Stimulated activated naive CD8-positive, alpha-beta T cell treated with anti-CD3 and anti-CD28 coated beads, Interleukin-15, amount 100 ng/mL, for 72 hours (primary cell): ENCODE measurements at regions not wholly inside any gene's neighbourhood (a gene's known extent, or its start where the extent isn't known, plus 50 kb on each side); places are given as distances from the start of the nearest gene placed in this dataset.

Experiments
- ATAC-seq: fragments of 150-1000 bp; cut with Tn5 transposase; 2 replicates; pipeline ENCODE4 v1.10.0; 2021; ENCODE audit warnings: mild to moderate bottlenecking, moderate library complexity
- DNase-seq, 2 donors: peaks; one replicate each; pipeline ENCODE4 v3.0.0; 2021 to 2022
- H3K27ac Mint-ChIP-seq, 2 donors: one replicate each; pipeline ENCODE4 v1.8.0; 2022; ENCODE audit warnings: mild to moderate bottlenecking in 2 of 2, mixed read lengths in 2 of 2, moderate library complexity in 2 of 2
- H3K27me3 Mint-ChIP-seq: one replicate; pipeline ENCODE4 v1.8.0; 2022; ENCODE audit warnings: mixed read lengths
- H3K4me1 Mint-ChIP-seq: one replicate; pipeline ENCODE4 v1.8.0; 2022; ENCODE audit warnings: mild to moderate bottlenecking, mixed read lengths
- H3K4me3 Mint-ChIP-seq, 2 donors: one replicate each; pipeline ENCODE4 v1.8.0; 2022; ENCODE audit warnings: mild to moderate bottlenecking in 2 of 2, mixed read lengths in 2 of 2, moderate library complexity in 1 of 2
- H3K9me3 Mint-ChIP-seq, 2 donors: one replicate each; pipeline ENCODE4 v1.8.0; 2022; ENCODE audit warnings: mixed read lengths in 2 of 2

GRCh38 chr2:19775315-19775714, 126.5 kb downstream of the TTC32 start:
- ATAC-seq: no peak
- no peaks in the 10 kb centered on the region for H3K4me1 Mint-ChIP-seq
- no peak for DNase-seq
- H3K27ac Mint-ChIP-seq: no peak overlapping the region
- no peak overlapping the region for H3K4me3 Mint-ChIP-seq
- H3K9me3 Mint-ChIP-seq: no peaks in the 10 kb centered on the region
- H3K27me3 Mint-ChIP-seq: peaks cover 27% of the 10 kb centered on the region

- no peak for DNase-seq
- no peak overlapping the region for H3K27ac Mint-ChIP-seq
- peaks cover 23% of the 10 kb centered on the region for H3K27me3 Mint-ChIP-seq
- H3K4me1 Mint-ChIP-seq: no peaks in the 10 kb centered on the region
- H3K4me3 Mint-ChIP-seq: no peak overlapping the region
- ATAC-seq: no peak
- no peaks in the 10 kb centered on the region for H3K9me3 Mint-ChIP-seq
Measured at GRCh38 chr2:19774805-19775176, 127.0 kb downstream of the TTC32 start.

GRCh38 chr2:19772981-19773380, 128.8 kb downstream of the TTC32 start:
- Mint-ChIP-seq H3K27me3 (peaks cover 11% of the 10 kb centered on the region), H3K27ac (no peak overlapping the region), H3K9me3 (no peaks in the 10 kb centered on the region), H3K4me3 (no peak overlapping the region), H3K4me1 (no peaks in the 10 kb centered on the region)
- DNase-seq (no peak), ATAC-seq (no peak)

GRCh38 chr2:19769513-19769912, 132.3 kb downstream of the TTC32 start:
- DNase-seq: no peak
- Mint-ChIP-seq H3K27ac (no peak overlapping the region), H3K27me3 (peaks cover 12% of the 10 kb centered on the region), H3K4me3 (no peak overlapping the region), H3K4me1 (no peaks in the 10 kb centered on the region), H3K9me3 (peaks cover 0 to 6% of the 10 kb centered on the region in 2 donors)
- no peak for ATAC-seq

- DNase-seq (no peak), ATAC-seq (no peak)
- H3K27me3 Mint-ChIP-seq: peaks cover 12% of the 10 kb centered on the region
- H3K27ac Mint-ChIP-seq: no peak overlapping the region
- H3K4me1 Mint-ChIP-seq: no peaks in the 10 kb centered on the region
- H3K4me3 Mint-ChIP-seq: no peak overlapping the region
- peaks cover 0 to 6% of the 10 kb centered on the region in 2 donors for H3K9me3 Mint-ChIP-seq
Measured at GRCh38 chr2:19767899-19768298, 133.9 kb downstream of the TTC32 start.

- Mint-ChIP-seq H3K4me3 (no peak overlapping the region), H3K27ac (no peak overlapping the region), H3K9me3 (peaks cover 0 to 6% of the 10 kb centered on the region in 2 donors), H3K27me3 (peaks cover 12% of the 10 kb centered on the region), H3K4me1 (no peaks in the 10 kb centered on the region)
- no peak for ATAC-seq
- DNase-seq: no peak
Measured at GRCh38 chr2:19764998-19765397, 136.8 kb downstream of the TTC32 start.

- ATAC-seq: no peak
- peaks cover 12% of the 10 kb centered on the region for H3K27me3 Mint-ChIP-seq
- DNase-seq: no peak
- no peak overlapping the region for H3K4me3 Mint-ChIP-seq
- H3K27ac Mint-ChIP-seq: no peak overlapping the region
- H3K4me1 Mint-ChIP-seq: no peaks in the 10 kb centered on the region
- H3K9me3 Mint-ChIP-seq: peaks cover 0 to 6% of the 10 kb centered on the region in 2 donors
Measured at GRCh38 chr2:19763731-19764130, 138.1 kb downstream of the TTC32 start.

GRCh38 chr2:19762959-19763605, 138.7 kb downstream of the TTC32 start:
- DNase-seq (no peak), ATAC-seq (peak; percentile 42)
- no peaks in the 10 kb centered on the region for H3K4me1 Mint-ChIP-seq
- H3K27ac Mint-ChIP-seq: no peak overlapping the region
- H3K27me3 Mint-ChIP-seq: peaks cover 12% of the 10 kb centered on the region
- H3K4me3 Mint-ChIP-seq: no peak overlapping the region
- H3K9me3 Mint-ChIP-seq: peaks cover 0 to 6% of the 10 kb centered on the region in 2 donors

GRCh38 chr2:19762142-19762541, 139.6 kb downstream of the TTC32 start:
- Mint-ChIP-seq H3K27ac (no peak overlapping the region), H3K9me3 (peaks cover 0 to 3% of the 10 kb centered on the region in 2 donors), H3K4me1 (no peaks in the 10 kb centered on the region), H3K27me3 (peaks cover 6% of the 10 kb centered on the region), H3K4me3 (no peak overlapping the region)
- no peak for DNase-seq
- no peak for ATAC-seq

GRCh38 chr2:19759880-19760279, 141.9 kb downstream of the TTC32 start:
- ATAC-seq: no peak
- no peaks in the 10 kb centered on the region for H3K27me3 Mint-ChIP-seq
- H3K4me3 Mint-ChIP-seq: no peak overlapping the region
- H3K4me1 Mint-ChIP-seq: no peaks in the 10 kb centered on the region
- H3K27ac Mint-ChIP-seq: no peak overlapping the region
- no peak for DNase-seq
- H3K9me3 Mint-ChIP-seq: no peaks in the 10 kb centered on the region

- no peaks in the 10 kb centered on the region for H3K4me1 Mint-ChIP-seq
- ATAC-seq (no peak), DNase-seq (no peak)
- no peaks in the 10 kb centered on the region for H3K9me3 Mint-ChIP-seq
- no peak overlapping the region for H3K4me3 Mint-ChIP-seq
- no peak overlapping the region for H3K27ac Mint-ChIP-seq
- peaks cover 7% of the 10 kb centered on the region for H3K27me3 Mint-ChIP-seq
Measured at GRCh38 chr2:19758658-19759057, 143.1 kb downstream of the TTC32 start.

- H3K27me3 Mint-ChIP-seq: peaks cover 11% of the 10 kb centered on the region
- H3K4me1 Mint-ChIP-seq: no peaks in the 10 kb centered on the region
- no peak overlapping the region for H3K27ac Mint-ChIP-seq
- no peak overlapping the region for H3K4me3 Mint-ChIP-seq
- H3K9me3 Mint-ChIP-seq: no peaks in the 10 kb centered on the region
- ATAC-seq (no peak), DNase-seq (no peak)
Measured at GRCh38 chr2:19757586-19757985, 144.2 kb downstream of the TTC32 start.

GRCh38 chr2:19754907-19755306, 146.9 kb downstream of the TTC32 start:
- Mint-ChIP-seq H3K27ac (no peak overlapping the region), H3K9me3 (no peaks in the 10 kb centered on the region), H3K4me1 (no peaks in the 10 kb centered on the region), H3K27me3 (peaks cover 26% of the 10 kb centered on the region), H3K4me3 (no peak overlapping the region)
- ATAC-seq (no peak), DNase-seq (no peak)

- H3K4me3 Mint-ChIP-seq: no peak overlapping the region
- H3K27me3 Mint-ChIP-seq: peaks cover 27% of the 10 kb centered on the region
- H3K27ac Mint-ChIP-seq: peak overlapping the region in 1 of 2 donors; percentile 23
- ATAC-seq (no peak), DNase-seq (no peak)
- H3K4me1 Mint-ChIP-seq: no peaks in the 10 kb centered on the region
- H3K9me3 Mint-ChIP-seq: no peaks in the 10 kb centered on the region
Measured at GRCh38 chr2:19753818-19754217, 148.0 kb downstream of the TTC32 start.

- DNase-seq: no peak
Measured at GRCh38 chr2:19753314-19753713, 148.5 kb downstream of the TTC32 start.

GRCh38 chr2:19752500-19752899, 149.3 kb downstream of the TTC32 start:
- no peak for DNase-seq
- Mint-ChIP-seq H3K9me3 (no peaks in the 10 kb centered on the region), H3K27ac (no peak overlapping the region), H3K4me1 (no peaks in the 10 kb centered on the region), H3K4me3 (no peak overlapping the region), H3K27me3 (peaks cover 27% of the 10 kb centered on the region)
- no peak for ATAC-seq

More at GRCh38 chr2:19753314-19753713, 148.5 kb downstream of the TTC32 start:
- H3K27ac Mint-ChIP-seq: no peak overlapping the region
- H3K9me3 Mint-ChIP-seq: no peaks in the 10 kb centered on the region
- no peak for ATAC-seq
- peaks cover 27% of the 10 kb centered on the region for H3K27me3 Mint-ChIP-seq
- H3K4me1 Mint-ChIP-seq: no peaks in the 10 kb centered on the region
- no peak overlapping the region for H3K4me3 Mint-ChIP-seq

- no peak overlapping the region for H3K4me3 Mint-ChIP-seq
- H3K27ac Mint-ChIP-seq: no peak overlapping the region
- no peaks in the 10 kb centered on the region for H3K9me3 Mint-ChIP-seq
- DNase-seq (no peak), ATAC-seq (no peak)
- H3K4me1 Mint-ChIP-seq: no peaks in the 10 kb centered on the region
- peaks cover 27% of the 10 kb centered on the region for H3K27me3 Mint-ChIP-seq
Measured at GRCh38 chr2:19751631-19752030, 150.2 kb downstream of the TTC32 start.
